NB4 (cell line): ENCODE measurements at regions not wholly inside any gene's neighbourhood (a gene's known extent, or its start where the extent isn't known, plus 50 kb on each side); places are given as distances from the start of the nearest gene placed in this dataset.

Experiments used
- CTCF ChIP-seq: IDR thresholded peaks from one replicate; pipeline ENCODE4 v1.5.1; 2012; ENCODE audit warnings: low read depth, low read length
- MYC ChIP-seq: IDR thresholded peaks from 2 replicates; pipeline ENCODE4 v1.6.1; 2011; ENCODE audit warnings: low read depth, low read length

- no peak for TF ChIP-seq CTCF
- no peak for TF ChIP-seq MYC
Observed at GRCh38 chr15:96774216-96774615, 443.7 kb downstream of the NR2F2 start.
